ENCODE measurements at regions not wholly inside any gene's neighbourhood (a gene's known extent, or its start where the extent isn't known, plus 50 kb on each side); places are given as distances from the start of the nearest gene placed in this dataset.

GRCh38 chr4:107283587-107284559 lies 247.8 kb upstream of the DKK2 start:
- Histone ChIP-seq H2AFZ (peak overlapping the region; percentile 74; the same call in 1 of the 2 replicates), H3K36me3 (ENCODE audit: insufficient read depth) (no peaks in the 10 kb centered on the region), H3K27me3 (ENCODE audit: insufficient read depth) (no peaks in the 10 kb centered on the region), H4K20me1 (replicated peaks; ENCODE audit: insufficient read depth) (no peaks in the 10 kb centered on the region), H3K9me2 (ENCODE audit: insufficient read depth) (no peaks in the 10 kb centered on the region), H3K27ac (ENCODE audit: low read depth) (no peak overlapping the region), H3K4me3 (no peak overlapping the region), H3F3A (replicated peaks; ENCODE audit: low read depth) (no peaks in the 10 kb centered on the region), H3K4me2 (no peak overlapping the region), H3K4me1 (ENCODE audit: insufficient read depth) (no peaks in the 10 kb centered on the region), H3K79me2 (replicated peaks; ENCODE audit: insufficient read depth) (no peaks in the 10 kb centered on the region)
- no peak overlapping the region for H3K27ac Mint-ChIP-seq
- H3K27me3 Mint-ChIP-seq (ENCODE audit: insufficient read depth, low read depth, poor library complexity), result peaks cover 2% of the 10 kb centered on the region
- no peaks in the 10 kb centered on the region for H3K9me3 Mint-ChIP-seq
- DNase-seq (ENCODE audit: low spot score), result peak; percentile 17
- TF ChIP-seq ETS1 (IDR thresholded peaks at IDR 0.05), result no peak
- TF ChIP-seq CREB1 (CRISPR knock-in tag; IDR thresholded peaks at IDR 0.05; ENCODE audit: low read depth), result no peak
- TF ChIP-seq EZH2 (IDR thresholded peaks at IDR 0.05; ENCODE audit: low read depth, unreplicated experiment), result no peak
- no peak for TF ChIP-seq POLR2AphosphoS5 (IDR thresholded peaks at IDR 0.05; ENCODE audit: low read depth)
- no peak for TF ChIP-seq ZNF331 (CRISPR knock-in tag; IDR thresholded peaks at IDR 0.05; ENCODE audit: low read depth)
- no peak for TF ChIP-seq JUNB (IDR thresholded peaks at IDR 0.05; ENCODE audit: unreplicated experiment)
- no peak for TF ChIP-seq CTCF (conservative IDR thresholded peaks at IDR 0.05; ENCODE audit: low read depth in 2 of 2)
- TF ChIP-seq REST (IDR thresholded peaks at IDR 0.05; ENCODE audit: unreplicated experiment), result no peak
- TF ChIP-seq NANOG (IDR thresholded peaks at IDR 0.05; ENCODE audit: borderline replicate concordance), result no peak
- no peak for TF ChIP-seq ZNF462 (CRISPR knock-in tag; IDR thresholded peaks at IDR 0.05)
- no peak for ATAC-seq
- no peaks in the 10 kb centered on the region for H3K36me3 Mint-ChIP-seq (ENCODE audit: low read depth)
- H3K4me1 Mint-ChIP-seq, result peaks cover 4% of the 10 kb centered on the region; the same call in 2 of the 3 replicates
- no peak overlapping the region for H3K4me3 Mint-ChIP-seq

All from GM23338 (cell line).